ENCODE measurements at regions not wholly inside any gene's neighbourhood (a gene's known extent, or its start where the extent isn't known, plus 50 kb on each side); places are given as distances from the start of the nearest gene placed in this dataset.

GRCh38 chr15:46713045-46713444, 1004.3 kb upstream of the SEMA6D start:
- ChIA-PET POLR2A (no interaction called here), CTCF (no interaction called here)
- Histone ChIP-seq H3K4me1 (ENCODE audit: control extremely low read depth in 1 of 4, control insufficient read depth in 4 of 4, insufficient read depth in 4 of 4, low read length in 3 of 4) (no peaks in the 10 kb centered on the region), H3K36me3 (ENCODE audit: control insufficient read depth in 4 of 4, insufficient read depth in 4 of 4, low read length in 3 of 4) (no peaks in the 10 kb centered on the region), H3K27ac (ENCODE audit: insufficient read depth in 1 of 2, low read depth in 1 of 2, low read length in 2 of 2, poor library complexity in 1 of 2, severe bottlenecking in 2 of 2) (no peak overlapping the region), H3K9me3 (ENCODE audit: control extremely low read depth in 1 of 5, control insufficient read depth in 4 of 5, insufficient read depth in 2 of 5, low read depth in 1 of 5, low read length in 4 of 5) (no peaks in the 10 kb centered on the region), H3K27me3 (replicated peaks in 2 of 5; ENCODE audit: control insufficient read depth in 4 of 5, insufficient read depth in 5 of 5, low read length in 4 of 5) (no peaks in the 10 kb centered on the region), H3K4me3 (ENCODE audit: control insufficient read depth in 1 of 7, extremely low read depth in 1 of 7, insufficient read depth in 4 of 7, low read depth in 2 of 7, low read length in 6 of 7) (peak overlapping the region in 1 of 7 experiments; percentile 14)
- 100% methylated on average over 2 of the region's 2 CpGs for WGBS (ENCODE audit: insufficient coverage)
- no peak for DNase-seq

GRCh38 chr15:46714950-46715349, 1002.4 kb upstream of the SEMA6D start:
- ChIA-PET CTCF (no interaction called here), POLR2A (no interaction called here)
- WGBS (ENCODE audit: insufficient coverage) = 84% methylated on average over 2 of the region's 2 CpGs
- Histone ChIP-seq H3K27me3 (replicated peaks in 2 of 5; ENCODE audit: control insufficient read depth in 4 of 5, insufficient read depth in 5 of 5, low read length in 4 of 5) (no peaks in the 10 kb centered on the region), H3K4me1 (ENCODE audit: control extremely low read depth in 1 of 4, control insufficient read depth in 4 of 4, insufficient read depth in 4 of 4, low read length in 3 of 4) (no peaks in the 10 kb centered on the region), H3K27ac (ENCODE audit: insufficient read depth in 1 of 2, low read depth in 1 of 2, low read length in 2 of 2, poor library complexity in 1 of 2, severe bottlenecking in 2 of 2) (no peak overlapping the region), H3K4me3 (ENCODE audit: control insufficient read depth in 1 of 7, extremely low read depth in 1 of 7, insufficient read depth in 4 of 7, low read depth in 2 of 7, low read length in 6 of 7) (no peak overlapping the region), H3K36me3 (ENCODE audit: control insufficient read depth in 4 of 4, insufficient read depth in 4 of 4, low read length in 3 of 4) (no peaks in the 10 kb centered on the region), H3K9me3 (ENCODE audit: control extremely low read depth in 1 of 5, control insufficient read depth in 4 of 5, insufficient read depth in 2 of 5, low read depth in 1 of 5, low read length in 4 of 5) (no peaks in the 10 kb centered on the region)
- no peak for DNase-seq

- WGBS (ENCODE audit: insufficient coverage) = no CpG with 5 or more reads among the region's 2 CpGs
- Histone ChIP-seq H3K4me1 (ENCODE audit: control extremely low read depth in 1 of 4, control insufficient read depth in 4 of 4, insufficient read depth in 4 of 4, low read length in 3 of 4) (no peaks in the 10 kb centered on the region), H3K27me3 (replicated peaks in 2 of 5; ENCODE audit: control insufficient read depth in 4 of 5, insufficient read depth in 5 of 5, low read length in 4 of 5) (no peaks in the 10 kb centered on the region), H3K27ac (ENCODE audit: insufficient read depth in 1 of 2, low read depth in 1 of 2, low read length in 2 of 2, poor library complexity in 1 of 2, severe bottlenecking in 2 of 2) (no peak overlapping the region), H3K4me3 (ENCODE audit: control insufficient read depth in 1 of 7, extremely low read depth in 1 of 7, insufficient read depth in 4 of 7, low read depth in 2 of 7, low read length in 6 of 7) (no peak overlapping the region), H3K36me3 (ENCODE audit: control insufficient read depth in 4 of 4, insufficient read depth in 4 of 4, low read length in 3 of 4) (no peaks in the 10 kb centered on the region), H3K9me3 (ENCODE audit: control extremely low read depth in 1 of 5, control insufficient read depth in 4 of 5, insufficient read depth in 2 of 5, low read depth in 1 of 5, low read length in 4 of 5) (peaks cover 0 to 8% (median 0%) of the 10 kb centered on the region in 5 experiments)
- DNase-seq = no peak
- ChIA-PET CTCF (no interaction called here), POLR2A (no interaction called here)
Measured at GRCh38 chr15:46723308-46723707, 994.0 kb upstream of the SEMA6D start.

GRCh38 chr15:46732060-46732459, 985.2 kb upstream of the SEMA6D start:
- DNase-seq = no peak
- H3K36me3 ChIP-seq (ENCODE audit: control insufficient read depth in 4 of 4, insufficient read depth in 4 of 4, low read length in 3 of 4) = no peaks in the 10 kb centered on the region
- ChIA-PET POLR2A (no interaction called here), CTCF (no interaction called here)
- no peak overlapping the region for H3K4me3 ChIP-seq (ENCODE audit: control insufficient read depth in 1 of 7, extremely low read depth in 1 of 7, insufficient read depth in 4 of 7, low read depth in 2 of 7, low read length in 6 of 7)
- no peak overlapping the region for H3K27ac ChIP-seq (ENCODE audit: insufficient read depth in 1 of 2, low read depth in 1 of 2, low read length in 2 of 2, poor library complexity in 1 of 2, severe bottlenecking in 2 of 2)
- no peaks in the 10 kb centered on the region for H3K27me3 ChIP-seq (replicated peaks in 2 of 5; ENCODE audit: control insufficient read depth in 4 of 5, insufficient read depth in 5 of 5, low read length in 4 of 5)
- H3K9me3 ChIP-seq (ENCODE audit: control extremely low read depth in 1 of 5, control insufficient read depth in 4 of 5, insufficient read depth in 2 of 5, low read depth in 1 of 5, low read length in 4 of 5) = peaks cover 0 to 12% (median 2%) of the 10 kb centered on the region in 5 experiments
- H3K4me1 ChIP-seq (ENCODE audit: control extremely low read depth in 1 of 4, control insufficient read depth in 4 of 4, insufficient read depth in 4 of 4, low read length in 3 of 4) = no peaks in the 10 kb centered on the region
- WGBS (ENCODE audit: insufficient coverage) = no CpG with 5 or more reads among the region's 1 CpG

GRCh38 chr15:46735115-46735514, 982.2 kb upstream of the SEMA6D start:
- POLR2A ChIA-PET = no interaction called here
- no CpG with 5 or more reads among the region's 4 CpGs for WGBS (ENCODE audit: insufficient coverage)
- no peak for DNase-seq
- Histone ChIP-seq H3K4me3 (ENCODE audit: control insufficient read depth in 1 of 7, extremely low read depth in 1 of 7, insufficient read depth in 4 of 7, low read depth in 2 of 7, low read length in 6 of 7) (no peak overlapping the region), H3K27ac (ENCODE audit: insufficient read depth in 1 of 2, low read depth in 1 of 2, low read length in 2 of 2, poor library complexity in 1 of 2, severe bottlenecking in 2 of 2) (no peak overlapping the region), H3K9me3 (ENCODE audit: control extremely low read depth in 1 of 5, control insufficient read depth in 4 of 5, insufficient read depth in 2 of 5, low read depth in 1 of 5, low read length in 4 of 5) (no peaks in the 10 kb centered on the region), H3K4me1 (ENCODE audit: control extremely low read depth in 1 of 4, control insufficient read depth in 4 of 4, insufficient read depth in 4 of 4, low read length in 3 of 4) (no peaks in the 10 kb centered on the region), H3K27me3 (replicated peaks in 2 of 5; ENCODE audit: control insufficient read depth in 4 of 5, insufficient read depth in 5 of 5, low read length in 4 of 5) (no peaks in the 10 kb centered on the region), H3K36me3 (ENCODE audit: control insufficient read depth in 4 of 4, insufficient read depth in 4 of 4, low read length in 3 of 4) (no peaks in the 10 kb centered on the region)
- CTCF ChIA-PET = no interaction called here

- no peaks in the 10 kb centered on the region for H3K36me3 ChIP-seq (ENCODE audit: control insufficient read depth in 4 of 4, insufficient read depth in 4 of 4, low read length in 3 of 4)
- H3K27ac ChIP-seq (ENCODE audit: insufficient read depth in 1 of 2, low read depth in 1 of 2, low read length in 2 of 2, poor library complexity in 1 of 2, severe bottlenecking in 2 of 2) = no peak overlapping the region
- H3K9me3 ChIP-seq (ENCODE audit: control extremely low read depth in 1 of 5, control insufficient read depth in 4 of 5, insufficient read depth in 2 of 5, low read depth in 1 of 5, low read length in 4 of 5) = no peaks in the 10 kb centered on the region
- WGBS (ENCODE audit: insufficient coverage) = 100% methylated on average over 1 of the region's 3 CpGs
- no peaks in the 10 kb centered on the region for H3K27me3 ChIP-seq (replicated peaks in 2 of 5; ENCODE audit: control insufficient read depth in 4 of 5, insufficient read depth in 5 of 5, low read length in 4 of 5)
- POLR2A ChIA-PET = no interaction called here
- H3K4me3 ChIP-seq (ENCODE audit: control insufficient read depth in 1 of 7, extremely low read depth in 1 of 7, insufficient read depth in 4 of 7, low read depth in 2 of 7, low read length in 6 of 7) = no peak overlapping the region
- DNase-seq = no peak
- H3K4me1 ChIP-seq (ENCODE audit: control extremely low read depth in 1 of 4, control insufficient read depth in 4 of 4, insufficient read depth in 4 of 4, low read length in 3 of 4) = no peaks in the 10 kb centered on the region
- CTCF ChIA-PET = no interaction called here
Measured at GRCh38 chr15:46751303-46751702, 966.0 kb upstream of the SEMA6D start.

GRCh38 chr15:46753946-46754345, 963.4 kb upstream of the SEMA6D start:
- DNase-seq = no peak
- Histone ChIP-seq H3K36me3 (ENCODE audit: control insufficient read depth in 4 of 4, insufficient read depth in 4 of 4, low read length in 3 of 4) (no peaks in the 10 kb centered on the region), H3K27me3 (replicated peaks in 2 of 5; ENCODE audit: control insufficient read depth in 4 of 5, insufficient read depth in 5 of 5, low read length in 4 of 5) (no peaks in the 10 kb centered on the region), H3K27ac (ENCODE audit: insufficient read depth in 1 of 2, low read depth in 1 of 2, low read length in 2 of 2, poor library complexity in 1 of 2, severe bottlenecking in 2 of 2) (no peak overlapping the region), H3K4me1 (ENCODE audit: control extremely low read depth in 1 of 4, control insufficient read depth in 4 of 4, insufficient read depth in 4 of 4, low read length in 3 of 4) (no peaks in the 10 kb centered on the region), H3K4me3 (ENCODE audit: control insufficient read depth in 1 of 7, extremely low read depth in 1 of 7, insufficient read depth in 4 of 7, low read depth in 2 of 7, low read length in 6 of 7) (no peak overlapping the region), H3K9me3 (ENCODE audit: control extremely low read depth in 1 of 5, control insufficient read depth in 4 of 5, insufficient read depth in 2 of 5, low read depth in 1 of 5, low read length in 4 of 5) (no peaks in the 10 kb centered on the region)
- 97% methylated on average over 3 of the region's 4 CpGs for WGBS (ENCODE audit: insufficient coverage)
- POLR2A ChIA-PET = no interaction called here
- CTCF ChIA-PET = no interaction called here

All from common myeloid progenitor, CD34-positive (primary cell).